HG03354 (cell line): ENCODE measurements at regions not wholly inside any gene's neighbourhood (a gene's known extent, or its start where the extent isn't known, plus 50 kb on each side); places are given as distances from the start of the nearest gene placed in this dataset.

Source experiments
- ATAC-seq: cut with Tn5 transposase; IDR thresholded peaks from one replicate; pipeline ENCODE4 v1.9.1; 2021; ENCODE audit warnings: mild to moderate bottlenecking; ENCODE audit not compliant: unreplicated experiment, poor library complexity, severe bottlenecking

- no peak for ATAC-seq
These were observed 210.2 kb downstream of the ARPP21 start for GRCh38 chr3:35849496-35849895.

- ATAC-seq: no peak
These were observed 210.6 kb downstream of the ARPP21 start for GRCh38 chr3:35849963-35850362.

- ATAC-seq: peak; percentile 96
These were observed 217.7 kb downstream of the ARPP21 start for GRCh38 chr3:35857004-35857403.

- ATAC-seq: no peak
These were observed 222.7 kb downstream of the ARPP21 start for GRCh38 chr3:35862057-35862456.

GRCh38 chr3:35864871-35865270 lies 225.5 kb downstream of the ARPP21 start:
- ATAC-seq: no peak

- ATAC-seq: no peak
These were observed 228.5 kb downstream of the ARPP21 start for GRCh38 chr3:35867791-35868190.

GRCh38 chr3:35871009-35871408 lies 231.7 kb downstream of the ARPP21 start:
- ATAC-seq: no peak

GRCh38 chr3:35883929-35884328 lies 244.6 kb downstream of the ARPP21 start:
- no peak for ATAC-seq

- no peak for ATAC-seq
These were observed 255.4 kb downstream of the ARPP21 start for GRCh38 chr3:35894735-35895134.

- ATAC-seq: no peak
These were observed 259.9 kb downstream of the ARPP21 start for GRCh38 chr3:35899245-35899644.

- no peak for ATAC-seq
These were observed 260.8 kb downstream of the ARPP21 start for GRCh38 chr3:35900079-35900478.

GRCh38 chr3:35908366-35909232 lies 269.3 kb downstream of the ARPP21 start:
- ATAC-seq: peak; percentile 93

GRCh38 chr3:35919160-35919559 lies 279.8 kb downstream of the ARPP21 start:
- ATAC-seq: no peak

GRCh38 chr3:35921718-35922117 lies 282.4 kb downstream of the ARPP21 start:
- ATAC-seq: no peak

- ATAC-seq: peak; percentile 58
These were observed 284.7 kb downstream of the ARPP21 start for GRCh38 chr3:35924070-35924469.

GRCh38 chr3:35927441-35927840 lies 288.1 kb downstream of the ARPP21 start:
- ATAC-seq: no peak

GRCh38 chr3:35929158-35929557 lies 289.8 kb downstream of the ARPP21 start:
- no peak for ATAC-seq

- ATAC-seq: no peak
These were observed 292.5 kb downstream of the ARPP21 start for GRCh38 chr3:35931867-35932266.

GRCh38 chr3:35932995-35933394 lies 293.7 kb downstream of the ARPP21 start:
- no peak for ATAC-seq

GRCh38 chr3:35936571-35936970 lies 297.2 kb downstream of the ARPP21 start:
- no peak for ATAC-seq

- no peak for ATAC-seq
These were observed 305.8 kb downstream of the ARPP21 start for GRCh38 chr3:35944926-35945710.
